ENCODE measurements at regions not wholly inside any gene's neighbourhood (a gene's known extent, or its start where the extent isn't known, plus 50 kb on each side); places are given as distances from the start of the nearest gene placed in this dataset.

DNA sequence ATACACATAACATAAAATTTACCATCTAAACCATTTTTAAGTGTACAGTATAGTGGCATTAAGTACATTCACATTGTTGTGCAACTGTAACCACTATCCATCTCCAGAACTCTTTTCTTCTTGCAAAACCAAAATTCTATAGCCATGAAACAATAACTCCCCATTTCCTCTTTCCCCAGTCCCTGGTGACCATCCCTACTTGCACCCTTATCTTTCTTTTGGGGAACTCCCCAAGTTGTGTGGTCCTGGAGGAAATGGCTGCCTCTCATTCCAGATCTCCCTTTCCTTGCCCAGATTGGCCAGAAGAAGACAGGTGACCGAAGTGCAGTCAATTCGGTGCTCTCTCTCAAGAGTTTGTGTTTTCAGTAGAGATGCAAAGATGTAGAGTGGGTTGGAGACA is 389.6 kb upstream of the C1orf87 start:
- Histone ChIP-seq H3K9me3 (ENCODE audit: control insufficient read depth in 1 of 2, insufficient read depth in 1 of 2, low read depth in 1 of 2, low read length in 2 of 2) (no peaks in the 10 kb centered on the region), H3K79me2 (ENCODE audit: insufficient read depth, low read length) (no peaks in the 10 kb centered on the region), H3K27me3 (ENCODE audit: insufficient read depth, low read length) (no peaks in the 10 kb centered on the region), H3K4me2 (ENCODE audit: low read length) (no peak overlapping the region), H3K9ac (ENCODE audit: low read length) (no peak overlapping the region), H3K4me1 (ENCODE audit: control insufficient read depth in 1 of 2, insufficient read depth in 2 of 2, low read length in 2 of 2) (no peaks in the 10 kb centered on the region), H3K9me2 (ENCODE audit: insufficient read depth) (no peaks in the 10 kb centered on the region), H3K4me3 (replicated peaks in 1 of 2; ENCODE audit: low read depth in 1 of 2, low read length in 2 of 2) (no peak overlapping the region), H4K20me1 (ENCODE audit: insufficient read depth) (no peaks in the 10 kb centered on the region), H3K27ac (ENCODE audit: low read depth, low read length) (no peak overlapping the region), H3K36me3 (ENCODE audit: control insufficient read depth in 1 of 2, insufficient read depth in 2 of 2, low read length in 2 of 2) (no peaks in the 10 kb centered on the region), H2AFZ (ENCODE audit: low read depth, low read length, poor library complexity, severe bottlenecking) (no peak overlapping the region)
- TF ChIP-seq SIN3A (IDR thresholded peaks at IDR 0.05; ENCODE audit: low read depth), result no peak
- no peak for TF ChIP-seq SP1 (IDR thresholded peaks at IDR 0.05; ENCODE audit: low read depth)
- TF ChIP-seq, protein P1, sequence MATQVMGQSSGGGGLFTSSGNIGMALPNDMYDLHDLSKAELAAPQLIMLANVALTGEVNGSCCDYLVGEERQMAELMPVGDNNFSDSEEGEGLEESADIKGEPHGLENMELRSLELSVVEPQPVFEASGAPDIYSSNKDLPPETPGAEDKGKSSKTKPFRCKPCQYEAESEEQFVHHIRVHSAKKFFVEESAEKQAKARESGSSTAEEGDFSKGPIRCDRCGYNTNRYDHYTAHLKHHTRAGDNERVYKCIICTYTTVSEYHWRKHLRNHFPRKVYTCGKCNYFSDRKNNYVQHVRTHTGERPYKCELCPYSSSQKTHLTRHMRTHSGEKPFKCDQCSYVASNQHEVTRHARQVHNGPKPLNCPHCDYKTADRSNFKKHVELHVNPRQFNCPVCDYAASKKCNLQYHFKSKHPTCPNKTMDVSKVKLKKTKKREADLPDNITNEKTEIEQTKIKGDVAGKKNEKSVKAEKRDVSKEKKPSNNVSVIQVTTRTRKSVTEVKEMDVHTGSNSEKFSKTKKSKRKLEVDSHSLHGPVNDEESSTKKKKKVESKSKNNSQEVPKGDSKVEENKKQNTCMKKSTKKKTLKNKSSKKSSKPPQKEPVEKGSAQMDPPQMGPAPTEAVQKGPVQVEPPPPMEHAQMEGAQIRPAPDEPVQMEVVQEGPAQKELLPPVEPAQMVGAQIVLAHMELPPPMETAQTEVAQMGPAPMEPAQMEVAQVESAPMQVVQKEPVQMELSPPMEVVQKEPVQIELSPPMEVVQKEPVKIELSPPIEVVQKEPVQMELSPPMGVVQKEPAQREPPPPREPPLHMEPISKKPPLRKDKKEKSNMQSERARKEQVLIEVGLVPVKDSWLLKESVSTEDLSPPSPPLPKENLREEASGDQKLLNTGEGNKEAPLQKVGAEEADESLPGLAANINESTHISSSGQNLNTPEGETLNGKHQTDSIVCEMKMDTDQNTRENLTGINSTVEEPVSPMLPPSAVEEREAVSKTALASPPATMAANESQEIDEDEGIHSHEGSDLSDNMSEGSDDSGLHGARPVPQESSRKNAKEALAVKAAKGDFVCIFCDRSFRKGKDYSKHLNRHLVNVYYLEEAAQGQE (IDR thresholded peaks at IDR 0.05; ENCODE audit: low read depth), result no peak
- no peak for TF ChIP-seq RAD21 (IDR thresholded peaks at IDR 0.05; ENCODE audit: low read depth)
- TF ChIP-seq CBX3 (IDR thresholded peaks at IDR 0.05; ENCODE audit: low read depth), result no peak
- TF ChIP-seq CEBPB (IDR thresholded peaks at IDR 0.05; ENCODE audit: low read depth), result no peak
- TF ChIP-seq JUND (IDR thresholded peaks at IDR 0.05), result no peak
- TF ChIP-seq POLR2AphosphoS5 (IDR thresholded peaks at IDR 0.05; ENCODE audit: low read depth, low read length), result no peak
- TF ChIP-seq, protein P2, sequence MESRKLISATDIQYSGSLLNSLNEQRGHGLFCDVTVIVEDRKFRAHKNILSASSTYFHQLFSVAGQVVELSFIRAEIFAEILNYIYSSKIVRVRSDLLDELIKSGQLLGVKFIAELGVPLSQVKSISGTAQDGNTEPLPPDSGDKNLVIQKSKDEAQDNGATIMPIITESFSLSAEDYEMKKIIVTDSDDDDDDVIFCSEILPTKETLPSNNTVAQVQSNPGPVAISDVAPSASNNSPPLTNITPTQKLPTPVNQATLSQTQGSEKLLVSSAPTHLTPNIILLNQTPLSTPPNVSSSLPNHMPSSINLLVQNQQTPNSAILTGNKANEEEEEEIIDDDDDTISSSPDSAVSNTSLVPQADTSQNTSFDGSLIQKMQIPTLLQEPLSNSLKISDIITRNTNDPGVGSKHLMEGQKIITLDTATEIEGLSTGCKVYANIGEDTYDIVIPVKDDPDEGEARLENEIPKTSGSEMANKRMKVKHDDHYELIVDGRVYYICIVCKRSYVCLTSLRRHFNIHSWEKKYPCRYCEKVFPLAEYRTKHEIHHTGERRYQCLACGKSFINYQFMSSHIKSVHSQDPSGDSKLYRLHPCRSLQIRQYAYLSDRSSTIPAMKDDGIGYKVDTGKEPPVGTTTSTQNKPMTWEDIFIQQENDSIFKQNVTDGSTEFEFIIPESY (IDR thresholded peaks at IDR 0.05; ENCODE audit: extremely low read depth, insufficient replicate concordance, low read length), result no peak
- DNase-seq (ENCODE audit: low read depth, low spot score) (no peak), ATAC-seq (no peak)
- RAD21 ChIA-PET (ENCODE audit: low non-redundant PET in 1 of 2, low total read pairs in 2 of 2, uncharacterized antibody in 2 of 2, unreplicated experiment in 2 of 2), result no interaction called here
- intact Hi-C loops (cut with micrococcal nuclease), result no loop called here
- POLR2A ChIA-PET, result no interaction called here
- CTCF ChIA-PET, result no interaction called here
- no TSS peak for BruUV-seq (replicated peaks)

All from HCT116 (cell line).